ENCODE measurements at regions not wholly inside any gene's neighbourhood (a gene's known extent, or its start where the extent isn't known, plus 50 kb on each side); places are given as distances from the start of the nearest gene placed in this dataset.

GRCh38 chr1:193333166-193333565 lies 146.8 kb upstream of the B3GALT2 start:
- TF ChIP-seq CTCF (IDR thresholded peaks at IDR 0.05) (no peak), POLR2A (IDR thresholded peaks at IDR 0.05) (no peak)

Measured in thyroid gland (tissue), 4 donors.